Ovary (tissue), 7 donors: ENCODE measurements at regions not wholly inside any gene's neighbourhood (a gene's known extent, or its start where the extent isn't known, plus 50 kb on each side); places are given as distances from the start of the nearest gene placed in this dataset.

ENCODE experiments used
- DNase-seq, 5 donors: peaks; one replicate each; pipeline ENCODE4 v3.0.0-alpha.2; 2019 to 2020
- H3K27ac ChIP-seq, 2 donors: fragments of 200-600 bp; one replicate each; pipeline versions ENCODE4 v1.5.1 to v1.8.0; 2019 to 2022
- H3K27me3 ChIP-seq: fragments of 200-600 bp; one replicate; pipeline ENCODE4 v1.8.0; 2022
- H3K36me3 ChIP-seq: fragments of 200-600 bp; sonication (generic); one replicate; pipeline ENCODE4 v1.5.1; 2019
- H3K4me1 ChIP-seq: one replicate; pipeline ENCODE4 v1.8.1; 2013; ENCODE audit warnings: mild to moderate bottlenecking, moderate library complexity; ENCODE audit not compliant: insufficient read depth
- H3K4me3 ChIP-seq: fragments of 200-600 bp; sonication (generic); one replicate; pipeline ENCODE4 v1.5.1; 2017
- H3K9me3 ChIP-seq, 2 donors: fragments of 200-600 bp in 1 of 2; sonication (generic) in 1 of 2; one replicate each; pipeline versions ENCODE4 v1.5.1 to v1.8.1; 2013 to 2019; ENCODE audit warnings: mild to moderate bottlenecking in 1 of 2, moderate library complexity in 1 of 2
- EP300 ChIP-seq: sonication (generic); formaldehyde crosslinking; IDR thresholded peaks from one replicate; pipeline ENCODE4 v1.6.1; 2017; ENCODE audit warnings: antibody characterized with exemption
- POLR2A ChIP-seq: fragments of 450-650 bp; IDR thresholded peaks from one replicate; pipeline ENCODE4 v1.6.1; 2017; ENCODE audit warnings: antibody characterized with exemption, mild to moderate bottlenecking, moderate library complexity
- WGBS, 3 donors: extraction: QIAGEN DNeasy Blood & Tissue Kit in 1 of 3; methylation state at CpG; one replicate each; pipeline versions ENCODE4 v1.1.5 to v1.1.7; 2013 to 2017; 5-methylcytosine and 5-hydroxymethylcytosine counted together
- intact Hi-C, 4 donors: fragments of 100-400 bp; cut with DNase I; formaldehyde crosslinking; loops; one replicate each; pipeline versions ENCODE4 v1.11.0 to v1.15.1; 2022 to 2023
- TF ChIP-seq, protein P1 (sequence below), 3 donors: fragments of 450-650 bp in 2 of 3; fragments of 200-600 bp in 1 of 3; IDR thresholded peaks; one replicate each; pipeline versions ENCODE4 v1.5.1 to v1.8.0; 2016 to 2022; ENCODE audit warnings: antibody characterized with exemption in 3 of 3, mild to moderate bottlenecking in 1 of 3
- donor health status: DM: no; HTN: no; CAD: no; lungs with moderate emphysema.
- donor health status: DM: no; HTN: no; CAD: no.
- donor health status: Bipolar disorder and iron deficiency.
- donor health status: DM: no; HTN: no; CAD: no.
- donor health status: DM: yes; HTN: yes; CAD: no.

DNA sequence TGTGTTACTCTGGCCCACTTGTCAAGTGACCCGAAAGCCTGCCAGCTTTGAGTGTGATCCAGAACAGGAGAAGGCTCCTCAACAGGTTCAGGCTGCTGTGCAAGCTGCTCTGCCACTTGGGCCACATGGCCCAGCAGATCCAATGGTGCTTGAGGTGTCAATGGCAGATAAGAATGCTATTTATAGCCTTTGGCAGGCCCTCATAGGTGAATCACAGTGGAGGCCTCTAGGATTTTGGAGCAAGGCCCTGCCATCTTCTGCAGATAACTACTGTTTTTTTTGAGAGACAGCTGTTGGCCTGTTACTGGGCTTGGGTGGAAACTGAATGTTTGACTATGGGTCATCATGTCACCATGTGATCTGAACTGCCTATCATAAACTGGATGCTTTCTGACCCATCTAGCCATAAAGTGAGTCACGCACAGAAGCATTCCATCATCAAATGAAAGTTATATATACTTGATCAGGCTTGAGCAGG, 180.8 kb downstream of the CARTPT start:
- Histone ChIP-seq H3K4me3 (no peak overlapping the region), H3K4me1 (no peaks in the 10 kb centered on the region), H3K27me3 (no peaks in the 10 kb centered on the region), H3K36me3 (no peaks in the 10 kb centered on the region), H3K27ac (no peak overlapping the region), H3K9me3 (no peaks in the 10 kb centered on the region)
- no peak for DNase-seq
- 95 to 98% (median 96%) methylated on average over 2 of the region's 2 CpGs for WGBS, 3 donors
- TF ChIP-seq EP300: no peak
- intact Hi-C loops: no loop called here

DNA sequence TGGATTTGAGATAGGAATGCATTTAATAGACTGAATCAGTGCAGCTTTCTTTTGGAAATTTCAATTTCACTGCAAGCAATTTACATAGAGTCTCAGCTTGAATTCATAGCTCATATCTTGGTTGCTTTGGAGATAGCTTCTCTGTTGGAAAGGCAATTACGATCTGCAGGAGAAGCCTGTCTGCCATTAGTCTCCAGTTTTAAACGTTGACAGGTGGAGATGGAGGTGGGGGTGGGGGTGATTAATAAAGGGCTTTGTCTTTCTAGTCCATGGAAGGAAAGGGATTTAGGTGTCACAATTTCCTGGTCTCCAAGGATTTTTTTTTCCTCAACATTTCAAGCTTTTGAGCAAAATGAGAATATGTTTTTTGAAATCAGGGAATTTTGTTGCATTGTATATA, 184.7 kb downstream of the CARTPT start:
- Histone ChIP-seq H3K4me1 (peaks cover 2% of the 10 kb centered on the region), H3K27ac (no peak overlapping the region), H3K9me3 (no peaks in the 10 kb centered on the region), H3K36me3 (no peaks in the 10 kb centered on the region), H3K4me3 (no peak overlapping the region), H3K27me3 (no peaks in the 10 kb centered on the region)
- DNase-seq: no peak
- intact Hi-C loops: no loop called here
- 30 to 40% (median 37%) methylated on average over 2 of the region's 2 CpGs for WGBS, 3 donors
- TF ChIP-seq, protein P1, sequence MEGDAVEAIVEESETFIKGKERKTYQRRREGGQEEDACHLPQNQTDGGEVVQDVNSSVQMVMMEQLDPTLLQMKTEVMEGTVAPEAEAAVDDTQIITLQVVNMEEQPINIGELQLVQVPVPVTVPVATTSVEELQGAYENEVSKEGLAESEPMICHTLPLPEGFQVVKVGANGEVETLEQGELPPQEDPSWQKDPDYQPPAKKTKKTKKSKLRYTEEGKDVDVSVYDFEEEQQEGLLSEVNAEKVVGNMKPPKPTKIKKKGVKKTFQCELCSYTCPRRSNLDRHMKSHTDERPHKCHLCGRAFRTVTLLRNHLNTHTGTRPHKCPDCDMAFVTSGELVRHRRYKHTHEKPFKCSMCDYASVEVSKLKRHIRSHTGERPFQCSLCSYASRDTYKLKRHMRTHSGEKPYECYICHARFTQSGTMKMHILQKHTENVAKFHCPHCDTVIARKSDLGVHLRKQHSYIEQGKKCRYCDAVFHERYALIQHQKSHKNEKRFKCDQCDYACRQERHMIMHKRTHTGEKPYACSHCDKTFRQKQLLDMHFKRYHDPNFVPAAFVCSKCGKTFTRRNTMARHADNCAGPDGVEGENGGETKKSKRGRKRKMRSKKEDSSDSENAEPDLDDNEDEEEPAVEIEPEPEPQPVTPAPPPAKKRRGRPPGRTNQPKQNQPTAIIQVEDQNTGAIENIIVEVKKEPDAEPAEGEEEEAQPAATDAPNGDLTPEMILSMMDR (IDR thresholded peaks at IDR 0.05): no peak
- no peak for TF ChIP-seq EP300

DNA sequence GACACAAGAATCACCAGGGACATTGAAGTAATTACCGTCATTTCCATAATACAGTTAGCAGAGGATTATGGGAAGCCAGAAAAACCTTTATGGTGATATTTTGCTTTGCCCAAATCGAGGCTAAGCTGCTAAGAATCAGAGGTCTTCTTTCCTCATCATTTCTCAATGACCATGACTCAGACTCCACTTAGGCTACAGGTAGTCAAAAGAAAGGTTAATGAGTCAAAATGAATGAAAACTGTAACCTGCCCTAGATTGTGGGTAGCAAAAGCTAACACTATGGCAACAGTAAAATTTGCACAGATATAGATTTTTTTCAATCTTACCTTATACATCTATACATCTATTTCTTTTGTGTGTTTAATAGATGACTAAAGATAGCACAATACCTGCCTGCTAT, 185.8 kb downstream of the CARTPT start:
- intact Hi-C loops: no loop called here
- 86 to 91% (median 88%) methylated on average over 2 of the region's 2 CpGs for WGBS, 3 donors
- TF ChIP-seq, protein P1 (IDR thresholded peaks at IDR 0.05): no peak
- TF ChIP-seq POLR2A (no peak), EP300 (no peak)
- no peaks in the 10 kb centered on the region for H3K36me3 ChIP-seq
- no peaks in the 10 kb centered on the region for H3K27me3 ChIP-seq
- peaks cover 2% of the 10 kb centered on the region for H3K4me1 ChIP-seq
- DNase-seq: no peak
- no peak overlapping the region for H3K27ac ChIP-seq
- no peak overlapping the region for H3K4me3 ChIP-seq
- H3K9me3 ChIP-seq: no peaks in the 10 kb centered on the region

DNA sequence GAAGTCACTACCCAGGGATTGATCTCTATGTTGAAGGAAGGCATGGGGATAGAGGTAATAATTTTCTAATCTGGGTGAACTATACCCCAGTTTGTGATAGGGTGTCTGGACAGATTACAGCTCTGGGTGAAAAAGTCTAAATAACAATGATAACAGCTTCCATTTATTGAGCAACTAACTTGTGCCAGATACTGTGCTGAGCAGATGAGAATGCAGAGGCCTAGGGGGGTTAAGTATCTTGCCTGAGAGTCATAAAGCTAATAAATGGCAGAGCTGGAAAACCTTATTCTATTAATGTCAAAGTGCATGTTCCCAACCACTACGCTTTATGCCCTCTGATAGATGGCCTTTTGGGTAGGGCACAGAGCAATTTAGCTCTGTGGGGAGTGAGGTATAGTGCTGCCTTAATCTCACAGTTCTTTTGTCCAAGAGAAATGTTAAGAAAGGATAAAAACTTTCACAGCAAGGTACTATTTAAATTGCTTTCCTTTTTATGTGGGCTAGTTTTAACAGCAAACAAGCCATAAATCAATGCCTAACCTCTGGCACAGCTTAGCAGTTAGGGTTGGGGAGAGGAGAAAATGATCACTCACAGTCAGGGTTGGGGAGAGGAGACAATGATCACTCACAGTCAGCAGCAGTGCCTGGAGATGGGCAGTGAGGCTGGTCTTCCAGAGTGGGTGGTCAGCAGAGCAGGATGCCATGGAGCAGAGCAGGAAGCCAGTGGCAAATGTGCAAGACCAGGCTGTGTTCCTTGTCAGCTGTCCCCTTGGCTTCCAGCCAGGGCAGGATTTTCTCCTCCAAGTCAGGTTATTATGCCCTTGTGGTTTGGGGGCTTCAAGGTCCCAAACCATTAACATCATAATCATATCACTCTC, 187.0 kb downstream of the CARTPT start:
- Histone ChIP-seq H3K9me3 (no peaks in the 10 kb centered on the region), H3K4me3 (no peak overlapping the region), H3K36me3 (no peaks in the 10 kb centered on the region), H3K4me1 (peaks cover 2% of the 10 kb centered on the region), H3K27me3 (no peaks in the 10 kb centered on the region), H3K27ac (no peak overlapping the region)
- peak in 3 of 5 donors; percentile 12 to 21 (median 18) for DNase-seq
- intact Hi-C loops: no loop called here
- no peak for TF ChIP-seq EP300
- no peak for TF ChIP-seq POLR2A
- TF ChIP-seq, protein P1 (IDR thresholded peaks at IDR 0.05): no peak
- 59 to 77% (median 75%) methylated on average over 1 of the region's 1 CpG for WGBS, 3 donors

DNA sequence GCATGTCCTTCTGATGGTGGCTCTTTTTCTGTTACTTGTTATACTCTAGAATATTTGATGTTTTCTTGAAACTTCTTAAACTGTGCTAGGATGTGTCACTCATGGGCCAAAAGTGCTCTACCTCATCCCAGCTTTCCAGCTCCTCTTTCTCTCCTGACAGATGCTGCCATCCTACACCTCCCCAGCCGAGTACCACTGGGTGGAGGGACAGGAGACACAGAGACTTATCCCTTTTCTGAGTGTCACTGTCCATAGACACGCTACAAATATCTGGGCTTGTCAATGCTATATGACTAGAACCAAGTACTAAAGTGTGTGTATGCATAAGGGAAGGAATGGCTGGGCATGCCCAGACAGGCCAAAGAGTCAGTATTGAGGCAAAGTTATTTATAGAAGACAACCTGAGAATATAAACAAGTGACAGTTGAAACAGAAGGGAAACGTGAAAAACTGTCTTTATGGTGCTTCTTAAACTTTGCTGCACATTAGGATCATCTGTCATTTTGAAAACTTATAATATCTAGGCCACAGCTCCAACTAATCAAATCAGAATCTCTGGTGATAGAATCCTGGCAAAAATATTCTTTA, 188.0 kb downstream of the CARTPT start:
- TF ChIP-seq, protein P1 (IDR thresholded peaks at IDR 0.05): no peak
- no peak for TF ChIP-seq POLR2A
- TF ChIP-seq EP300: no peak
- Histone ChIP-seq H3K4me1 (peaks cover 2% of the 10 kb centered on the region), H3K9me3 (no peaks in the 10 kb centered on the region), H3K4me3 (no peak overlapping the region), H3K27me3 (no peaks in the 10 kb centered on the region), H3K27ac (no peak overlapping the region), H3K36me3 (no peaks in the 10 kb centered on the region)
- no peak for DNase-seq
- intact Hi-C loops: no loop called here
- WGBS, 3 donors: 62 to 68% (median 64%) methylated on average over 3 of the region's 3 CpGs
